Gastrocnemius medialis (tissue), 4 donors: ENCODE measurements at regions not wholly inside any gene's neighbourhood (a gene's known extent, or its start where the extent isn't known, plus 50 kb on each side); places are given as distances from the start of the nearest gene placed in this dataset.

ENCODE experiments used
- ATAC-seq, 2 donors: fragments of 150-250 bp; one replicate each; pipeline ENCODE4 v1.9.1; 2016
- DNase-seq, 2 donors: peaks; one replicate each; pipeline ENCODE4 v3.0.0-alpha.2; 2019
- H3K27ac ChIP-seq, 4 donors: fragments of 200-600 bp; sonication (generic); 1 replicate in 1 of 4; 2 replicates in 3 of 4; pipeline ENCODE4 v1.5.1; 2016 to 2018; ENCODE audit warnings: mild to moderate bottlenecking in 2 of 4, moderate library complexity in 1 of 4
- H3K27me3 ChIP-seq, 3 donors: fragments of 200-600 bp; sonication (generic) in 2 of 3; 1 replicate in 1 of 3; 2 replicates in 2 of 3; pipeline versions ENCODE4 v1.5.1 to v1.6.0; 2016 to 2019; ENCODE audit warnings: mild to moderate bottlenecking in 1 of 3, moderate library complexity in 1 of 3
- H3K36me3 ChIP-seq, 2 donors: fragments of 200-600 bp; sonication (generic) in 1 of 2; one replicate each; pipeline ENCODE4 v1.5.1; 2017 to 2018
- H3K4me1 ChIP-seq, 2 donors: fragments of 200-600 bp; sonication (generic) in 1 of 2; one replicate each; pipeline ENCODE4 v1.5.1; 2016 to 2017; ENCODE audit warnings: mild to moderate bottlenecking in 2 of 2
- H3K4me3 ChIP-seq, 4 donors: fragments of 200-600 bp; sonication (generic) in 3 of 4; 1 replicate in 1 of 4; 2 replicates in 3 of 4; pipeline ENCODE4 v1.5.1; 2016 to 2019; ENCODE audit warnings: mild to moderate bottlenecking in 2 of 4
- H3K9me3 ChIP-seq, 3 donors: fragments of 200-600 bp; sonication (generic) in 2 of 3; 1 replicate in 1 of 3; 2 replicates in 2 of 3; pipeline ENCODE4 v1.5.1; 2016 to 2019
- POLR2A ChIP-seq, 2 donors: fragments of 450-650 bp; IDR thresholded peaks; one replicate each; pipeline ENCODE4 v1.6.1; 2017; ENCODE audit warnings: antibody characterized with exemption in 2 of 2, mild to moderate bottlenecking in 2 of 2, moderate library complexity in 2 of 2
- in situ Hi-C, 4 donors: fragments of 200-750 bp; cut with MboI; loops; one replicate each; pipeline versions ENCODE4 v1.15.0 to v1.8.0; 2017; ENCODE audit warnings: low sequenced_read_pairs in 4 of 4
- intact Hi-C: fragments of 100-400 bp; cut with DNase I; formaldehyde crosslinking; loops from one replicate; pipeline ENCODE4 v1.15.1; 2023; ENCODE audit warnings: low total_unique reads
- TF ChIP-seq, protein P1 (sequence below), 5 experiments: fragments of 450-650 bp in 3 of 5; fragments of 200-600 bp in 2 of 5; sonication (generic) in 2 of 5; IDR thresholded peaks in 4 of 5; conservative IDR thresholded peaks in 1 of 5; 1 replicate in 4 of 5; 2 replicates in 1 of 5; pipeline ENCODE4 v1.5.1; 2016 to 2019; ENCODE audit warnings: antibody characterized with exemption in 5 of 5, mild to moderate bottlenecking in 3 of 5, moderate library complexity in 3 of 5

DNA sequence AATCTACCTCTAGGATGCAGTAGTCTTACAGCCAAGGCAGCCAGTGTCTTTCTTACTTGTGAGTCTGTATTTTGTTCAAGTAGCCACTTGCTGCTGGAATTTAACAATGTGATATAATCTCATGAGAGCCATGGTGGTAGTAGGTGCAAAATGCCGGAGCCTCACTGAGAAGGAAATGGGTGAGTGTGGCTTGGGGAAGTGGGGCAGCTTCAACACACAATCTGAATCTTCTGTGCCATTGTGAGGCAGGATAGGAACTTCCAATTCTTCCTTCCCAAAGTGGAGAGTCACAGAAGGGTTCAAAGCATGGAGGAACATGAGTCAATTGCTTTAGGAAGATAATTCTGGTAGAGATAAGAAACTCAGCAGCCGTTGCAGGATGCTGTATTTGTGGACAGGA is 158.7 kb upstream of the APCDD1 start:
- no peak for TF ChIP-seq POLR2A (IDR thresholded peaks at IDR 0.05)
- TF ChIP-seq, protein P1, sequence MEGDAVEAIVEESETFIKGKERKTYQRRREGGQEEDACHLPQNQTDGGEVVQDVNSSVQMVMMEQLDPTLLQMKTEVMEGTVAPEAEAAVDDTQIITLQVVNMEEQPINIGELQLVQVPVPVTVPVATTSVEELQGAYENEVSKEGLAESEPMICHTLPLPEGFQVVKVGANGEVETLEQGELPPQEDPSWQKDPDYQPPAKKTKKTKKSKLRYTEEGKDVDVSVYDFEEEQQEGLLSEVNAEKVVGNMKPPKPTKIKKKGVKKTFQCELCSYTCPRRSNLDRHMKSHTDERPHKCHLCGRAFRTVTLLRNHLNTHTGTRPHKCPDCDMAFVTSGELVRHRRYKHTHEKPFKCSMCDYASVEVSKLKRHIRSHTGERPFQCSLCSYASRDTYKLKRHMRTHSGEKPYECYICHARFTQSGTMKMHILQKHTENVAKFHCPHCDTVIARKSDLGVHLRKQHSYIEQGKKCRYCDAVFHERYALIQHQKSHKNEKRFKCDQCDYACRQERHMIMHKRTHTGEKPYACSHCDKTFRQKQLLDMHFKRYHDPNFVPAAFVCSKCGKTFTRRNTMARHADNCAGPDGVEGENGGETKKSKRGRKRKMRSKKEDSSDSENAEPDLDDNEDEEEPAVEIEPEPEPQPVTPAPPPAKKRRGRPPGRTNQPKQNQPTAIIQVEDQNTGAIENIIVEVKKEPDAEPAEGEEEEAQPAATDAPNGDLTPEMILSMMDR (IDR thresholded peaks at IDR 0.05 in 4 of 5, conservative IDR thresholded peaks at IDR 0.05 in 1 of 5) = no peak
- no peaks in the 10 kb centered on the region for H3K4me1 ChIP-seq
- intact Hi-C loops = no loop called here
- H3K4me3 ChIP-seq = no peak overlapping the region
- H3K27me3 ChIP-seq = no peaks in the 10 kb centered on the region
- no peak overlapping the region for H3K27ac ChIP-seq
- H3K9me3 ChIP-seq = no peaks in the 10 kb centered on the region
- no peak for DNase-seq
- no peaks in the 10 kb centered on the region for H3K36me3 ChIP-seq
- ATAC-seq = no peak
- in situ Hi-C loops = no loop called here

DNA sequence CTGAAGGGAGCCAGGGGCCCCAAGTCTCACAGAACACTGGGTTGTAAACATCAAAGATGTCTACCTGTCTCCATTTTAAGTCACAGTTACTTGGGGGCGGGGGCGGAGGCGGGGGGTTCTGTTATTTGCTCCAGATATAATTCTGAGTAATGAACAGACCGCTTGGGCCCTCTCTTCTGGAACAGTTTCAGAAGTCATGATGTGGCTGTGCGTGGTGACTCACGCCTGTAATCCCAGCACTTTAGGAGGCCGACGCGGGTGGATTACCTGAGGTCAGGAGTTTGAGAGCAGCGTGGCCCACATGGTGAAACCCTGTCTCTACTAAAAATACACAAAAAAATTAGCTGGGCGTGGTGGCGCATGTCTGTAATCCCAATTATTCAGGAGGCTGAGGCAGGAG is 157.9 kb upstream of the APCDD1 start:
- TF ChIP-seq POLR2A (IDR thresholded peaks at IDR 0.05) = no peak
- TF ChIP-seq, protein P1 (IDR thresholded peaks at IDR 0.05 in 4 of 5, conservative IDR thresholded peaks at IDR 0.05 in 1 of 5) = no peak
- no peaks in the 10 kb centered on the region for H3K4me1 ChIP-seq
- no peaks in the 10 kb centered on the region for H3K36me3 ChIP-seq
- DNase-seq (no peak), ATAC-seq (no peak)
- no peaks in the 10 kb centered on the region for H3K27me3 ChIP-seq
- H3K4me3 ChIP-seq = no peak overlapping the region
- intact Hi-C loops (no loop called here), in situ Hi-C loops (no loop called here)
- H3K9me3 ChIP-seq = no peaks in the 10 kb centered on the region
- H3K27ac ChIP-seq = no peak overlapping the region

DNA sequence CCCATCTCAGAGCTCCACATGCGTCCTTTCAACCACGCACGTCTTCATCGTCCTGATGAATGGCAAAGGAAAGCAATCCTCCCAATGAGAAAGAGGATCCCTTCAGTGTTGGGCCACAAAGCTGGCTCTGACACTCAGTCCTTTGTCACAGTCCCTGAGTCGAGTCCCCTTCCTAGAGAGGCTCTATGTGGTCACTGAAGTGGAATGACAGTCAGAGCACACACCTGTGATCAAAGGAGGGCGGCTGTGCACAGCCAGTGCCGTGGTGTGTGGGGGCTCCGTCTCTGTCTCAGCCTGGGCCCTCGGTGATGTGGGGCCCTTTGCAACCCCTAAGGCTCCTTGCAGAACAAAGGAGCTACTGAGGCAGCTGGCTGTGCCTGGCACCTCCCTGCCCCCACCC is 157.3 kb upstream of the APCDD1 start:
- no peaks in the 10 kb centered on the region for H3K4me1 ChIP-seq
- H3K9me3 ChIP-seq = no peaks in the 10 kb centered on the region
- in situ Hi-C loops (no loop called here), intact Hi-C loops (no loop called here)
- ATAC-seq (no peak), DNase-seq (no peak)
- H3K27me3 ChIP-seq = no peaks in the 10 kb centered on the region
- no peak overlapping the region for H3K27ac ChIP-seq
- H3K36me3 ChIP-seq = no peaks in the 10 kb centered on the region
- H3K4me3 ChIP-seq = no peak overlapping the region
- TF ChIP-seq, protein P1 (IDR thresholded peaks at IDR 0.05 in 4 of 5, conservative IDR thresholded peaks at IDR 0.05 in 1 of 5) = no peak
- TF ChIP-seq POLR2A (IDR thresholded peaks at IDR 0.05) = no peak

- Histone ChIP-seq H3K27me3 (no peaks in the 10 kb centered on the region), H3K4me1 (no peaks in the 10 kb centered on the region), H3K27ac (no peak overlapping the region), H3K9me3 (no peaks in the 10 kb centered on the region), H3K4me3 (no peak overlapping the region), H3K36me3 (no peaks in the 10 kb centered on the region)
- intact Hi-C loops = no loop called here
- no peak for TF ChIP-seq POLR2A (IDR thresholded peaks at IDR 0.05)
- TF ChIP-seq, protein P1 (IDR thresholded peaks at IDR 0.05 in 4 of 5, conservative IDR thresholded peaks at IDR 0.05 in 1 of 5) = no peak
- in situ Hi-C loops = no loop called here
- DNase-seq = no peak
- ATAC-seq = no peak
These were observed 156.1 kb upstream of the APCDD1 start for GRCh38 chr18:10298346-10298745.

DNA sequence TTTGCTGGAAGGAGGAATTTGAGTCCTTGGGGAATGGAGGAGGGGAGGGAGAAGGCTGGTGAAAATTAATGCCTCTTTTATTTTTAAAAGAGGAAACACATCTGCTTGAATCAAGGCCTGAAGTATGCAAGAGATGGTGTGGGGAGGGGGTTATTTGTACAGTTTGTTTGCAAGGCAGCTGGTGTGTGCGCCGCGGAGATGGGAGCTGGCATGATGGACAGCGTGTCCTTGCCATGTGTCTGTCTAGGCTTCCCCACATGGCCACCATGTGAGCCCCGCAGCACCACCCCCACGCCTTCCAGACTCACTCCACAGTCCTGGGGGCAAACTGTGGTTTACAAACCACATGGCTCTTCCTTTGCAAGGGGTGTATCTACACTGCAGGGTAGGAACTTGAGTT is 154.8 kb upstream of the APCDD1 start:
- Histone ChIP-seq H3K27ac (no peak overlapping the region), H3K4me1 (no peaks in the 10 kb centered on the region), H3K4me3 (no peak overlapping the region), H3K9me3 (no peaks in the 10 kb centered on the region), H3K36me3 (no peaks in the 10 kb centered on the region), H3K27me3 (no peaks in the 10 kb centered on the region)
- intact Hi-C loops = loop anchor here (10.0 kb wide), 2 partner anchors 215 to 255 kb away; no protein-coding TSS in a partner anchor
- in situ Hi-C loops = no loop called here
- ATAC-seq (no peak), DNase-seq (no peak)
- TF ChIP-seq, protein P1 (IDR thresholded peaks at IDR 0.05 in 4 of 5, conservative IDR thresholded peaks at IDR 0.05 in 1 of 5) = no peak
- no peak for TF ChIP-seq POLR2A (IDR thresholded peaks at IDR 0.05)
